ENCODE measurements at regions not wholly inside any gene's neighbourhood (a gene's known extent, or its start where the extent isn't known, plus 50 kb on each side); places are given as distances from the start of the nearest gene placed in this dataset.

DNA sequence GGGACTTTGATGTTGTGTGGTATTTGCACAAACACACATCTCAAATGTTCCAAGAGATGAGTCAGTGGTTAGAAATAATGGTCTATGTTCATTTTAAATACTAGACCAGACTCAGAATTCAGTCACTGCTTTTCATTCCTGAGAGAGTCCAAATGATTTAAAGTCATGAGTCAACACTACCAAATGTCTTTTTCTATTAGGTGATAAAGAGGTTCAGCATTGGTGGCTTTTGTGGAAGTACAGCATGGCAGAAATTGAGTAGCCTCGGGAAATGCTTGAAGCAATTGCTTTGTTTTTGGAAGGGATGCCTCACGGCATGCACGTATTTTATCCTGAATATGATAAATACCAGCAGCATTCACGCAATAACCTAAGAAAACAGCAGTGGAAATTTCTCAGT is 115.7 kb downstream of the DIO2 start:
- Histone ChIP-seq H3K27ac (ENCODE audit: low read length) (no peak overlapping the region), H3K9ac (ENCODE audit: low read length) (no peak overlapping the region), H4K20me1 (ENCODE audit: insufficient read depth, low read length) (no peaks in the 10 kb centered on the region), H3K4me2 (ENCODE audit: low read depth, low read length) (no peak overlapping the region), H3F3A (ENCODE audit: insufficient read depth, low read length) (no peaks in the 10 kb centered on the region), H3K36me3 (replicated peaks; ENCODE audit: insufficient read depth, low read length) (no peaks in the 10 kb centered on the region), H3K27me3 (replicated peaks; ENCODE audit: insufficient read depth, low read length) (no peaks in the 10 kb centered on the region), H3K4me1 (ENCODE audit: low read length) (no peaks in the 10 kb centered on the region), H3K79me2 (ENCODE audit: low read length) (no peaks in the 10 kb centered on the region), H3K9me3 (replicated peaks; ENCODE audit: insufficient read depth, low read length) (no peaks in the 10 kb centered on the region), H2AFZ (ENCODE audit: low read length) (no peak overlapping the region), H3K9me2 (replicated peaks; ENCODE audit: insufficient read depth, low read length) (no peaks in the 10 kb centered on the region), H3K4me3 (ENCODE audit: low read length) (no peak overlapping the region)
- DNase-seq = no peak
- TF ChIP-seq EZH2phosphoT487 (IDR thresholded peaks at IDR 0.05; ENCODE audit: low read length) (no peak), EZH2 (optimal IDR thresholded peaks at IDR 0.05; ENCODE audit: low read depth, low read length) (no peak)
- TF ChIP-seq, protein P1, sequence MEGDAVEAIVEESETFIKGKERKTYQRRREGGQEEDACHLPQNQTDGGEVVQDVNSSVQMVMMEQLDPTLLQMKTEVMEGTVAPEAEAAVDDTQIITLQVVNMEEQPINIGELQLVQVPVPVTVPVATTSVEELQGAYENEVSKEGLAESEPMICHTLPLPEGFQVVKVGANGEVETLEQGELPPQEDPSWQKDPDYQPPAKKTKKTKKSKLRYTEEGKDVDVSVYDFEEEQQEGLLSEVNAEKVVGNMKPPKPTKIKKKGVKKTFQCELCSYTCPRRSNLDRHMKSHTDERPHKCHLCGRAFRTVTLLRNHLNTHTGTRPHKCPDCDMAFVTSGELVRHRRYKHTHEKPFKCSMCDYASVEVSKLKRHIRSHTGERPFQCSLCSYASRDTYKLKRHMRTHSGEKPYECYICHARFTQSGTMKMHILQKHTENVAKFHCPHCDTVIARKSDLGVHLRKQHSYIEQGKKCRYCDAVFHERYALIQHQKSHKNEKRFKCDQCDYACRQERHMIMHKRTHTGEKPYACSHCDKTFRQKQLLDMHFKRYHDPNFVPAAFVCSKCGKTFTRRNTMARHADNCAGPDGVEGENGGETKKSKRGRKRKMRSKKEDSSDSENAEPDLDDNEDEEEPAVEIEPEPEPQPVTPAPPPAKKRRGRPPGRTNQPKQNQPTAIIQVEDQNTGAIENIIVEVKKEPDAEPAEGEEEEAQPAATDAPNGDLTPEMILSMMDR (IDR thresholded peaks at IDR 0.05; ENCODE audit: low read length) = no peak

DNA sequence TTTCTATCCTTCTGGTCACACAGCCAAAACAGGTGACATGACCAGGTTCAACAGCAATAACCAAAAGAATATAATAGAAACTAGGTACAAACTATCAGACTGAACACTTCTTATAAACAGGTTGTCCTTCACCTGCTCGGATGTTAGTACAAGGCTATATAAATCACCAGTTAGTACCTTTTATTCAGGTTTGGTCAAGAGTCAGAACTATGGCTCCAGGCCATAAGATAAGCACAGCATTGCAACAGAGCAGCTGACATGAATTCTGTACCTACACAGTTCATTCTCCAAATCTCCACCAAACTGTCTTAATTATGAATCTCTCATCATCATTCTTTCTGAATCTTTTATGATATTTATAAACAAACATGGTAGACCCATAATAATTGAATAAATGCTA is 123.9 kb downstream of the DIO2 start:
- no peak overlapping the region for H3K27ac ChIP-seq (ENCODE audit: low read length)
- no peak overlapping the region for H3K4me3 ChIP-seq (ENCODE audit: low read length)
- no peak for TF ChIP-seq EZH2phosphoT487 (IDR thresholded peaks at IDR 0.05; ENCODE audit: low read length)
- no peaks in the 10 kb centered on the region for H3K4me1 ChIP-seq (ENCODE audit: low read length)
- no peaks in the 10 kb centered on the region for H3K36me3 ChIP-seq (replicated peaks; ENCODE audit: insufficient read depth, low read length)
- no peaks in the 10 kb centered on the region for H3K79me2 ChIP-seq (ENCODE audit: low read length)
- no peak overlapping the region for H3K9ac ChIP-seq (ENCODE audit: low read length)
- H3K9me3 ChIP-seq (replicated peaks; ENCODE audit: insufficient read depth, low read length) = no peaks in the 10 kb centered on the region
- H4K20me1 ChIP-seq (ENCODE audit: insufficient read depth, low read length) = no peaks in the 10 kb centered on the region
- H3K9me2 ChIP-seq (replicated peaks; ENCODE audit: insufficient read depth, low read length) = no peaks in the 10 kb centered on the region
- no peak for DNase-seq
- H2AFZ ChIP-seq (ENCODE audit: low read length) = no peak overlapping the region
- no peak overlapping the region for H3K4me2 ChIP-seq (ENCODE audit: low read depth, low read length)
- no peaks in the 10 kb centered on the region for H3F3A ChIP-seq (ENCODE audit: insufficient read depth, low read length)
- no peaks in the 10 kb centered on the region for H3K27me3 ChIP-seq (replicated peaks; ENCODE audit: insufficient read depth, low read length)

- H3K79me2 ChIP-seq (ENCODE audit: low read length) = no peaks in the 10 kb centered on the region
- H3F3A ChIP-seq (ENCODE audit: insufficient read depth, low read length) = no peaks in the 10 kb centered on the region
- H3K4me3 ChIP-seq (ENCODE audit: low read length) = no peak overlapping the region
- H3K27me3 ChIP-seq (replicated peaks; ENCODE audit: insufficient read depth, low read length) = no peaks in the 10 kb centered on the region
- no peaks in the 10 kb centered on the region for H3K9me2 ChIP-seq (replicated peaks; ENCODE audit: insufficient read depth, low read length)
- no peak overlapping the region for H3K9ac ChIP-seq (ENCODE audit: low read length)
- H3K9me3 ChIP-seq (replicated peaks; ENCODE audit: insufficient read depth, low read length) = no peaks in the 10 kb centered on the region
- H3K4me1 ChIP-seq (ENCODE audit: low read length) = no peaks in the 10 kb centered on the region
- no peak overlapping the region for H2AFZ ChIP-seq (ENCODE audit: low read length)
- DNase-seq = no peak
- H4K20me1 ChIP-seq (ENCODE audit: insufficient read depth, low read length) = no peaks in the 10 kb centered on the region
- H3K27ac ChIP-seq (ENCODE audit: low read length) = no peak overlapping the region
- H3K4me2 ChIP-seq (ENCODE audit: low read depth, low read length) = no peak overlapping the region
- TF ChIP-seq, protein P1 (IDR thresholded peaks at IDR 0.05; ENCODE audit: low read length) = no peak
- TF ChIP-seq EZH2 (optimal IDR thresholded peaks at IDR 0.05; ENCODE audit: low read depth, low read length) = no peak
- no peaks in the 10 kb centered on the region for H3K36me3 ChIP-seq (replicated peaks; ENCODE audit: insufficient read depth, low read length)
These were observed 127.1 kb downstream of the DIO2 start for GRCh38 chr14:80084196-80084595.

DNA sequence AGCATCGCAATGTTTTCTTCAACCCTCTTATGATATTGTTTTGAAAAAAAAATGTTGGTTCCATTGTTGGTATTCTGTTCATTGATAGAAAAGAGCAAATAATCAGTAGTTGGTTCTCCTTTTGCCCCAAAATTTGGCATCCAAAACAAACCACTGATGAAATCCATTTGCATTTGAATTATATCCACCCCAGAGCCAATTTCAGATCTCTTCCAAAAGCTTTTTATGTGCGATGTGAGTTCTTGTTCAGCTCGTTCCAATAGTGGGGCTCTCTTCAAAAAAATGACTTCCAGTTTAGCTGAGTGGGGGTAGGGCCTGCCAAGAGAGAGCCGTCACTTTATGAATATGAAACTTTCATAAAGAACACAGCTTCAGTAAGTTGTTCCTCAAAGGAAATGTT is 130.7 kb downstream of the DIO2 start:
- Histone ChIP-seq H3K4me2 (ENCODE audit: low read depth, low read length) (no peak overlapping the region), H3K4me3 (ENCODE audit: low read length) (no peak overlapping the region), H3K4me1 (ENCODE audit: low read length) (no peaks in the 10 kb centered on the region), H3K79me2 (ENCODE audit: low read length) (no peaks in the 10 kb centered on the region), H3K9me3 (replicated peaks; ENCODE audit: insufficient read depth, low read length) (no peaks in the 10 kb centered on the region), H2AFZ (ENCODE audit: low read length) (no peak overlapping the region), H3K27ac (ENCODE audit: low read length) (no peak overlapping the region), H3F3A (ENCODE audit: insufficient read depth, low read length) (no peaks in the 10 kb centered on the region), H3K9ac (ENCODE audit: low read length) (no peak overlapping the region), H4K20me1 (ENCODE audit: insufficient read depth, low read length) (no peaks in the 10 kb centered on the region), H3K36me3 (replicated peaks; ENCODE audit: insufficient read depth, low read length) (no peaks in the 10 kb centered on the region), H3K27me3 (replicated peaks; ENCODE audit: insufficient read depth, low read length) (no peaks in the 10 kb centered on the region), H3K9me2 (replicated peaks; ENCODE audit: insufficient read depth, low read length) (no peaks in the 10 kb centered on the region)
- no peak for DNase-seq
- TF ChIP-seq, protein P1 (IDR thresholded peaks at IDR 0.05; ENCODE audit: low read length) = no peak
- no peak for TF ChIP-seq EZH2 (optimal IDR thresholded peaks at IDR 0.05; ENCODE audit: low read depth, low read length)
- no peak for TF ChIP-seq EZH2phosphoT487 (IDR thresholded peaks at IDR 0.05; ENCODE audit: low read length)
